NCI-H510A (cell line): ENCODE measurements at regions not wholly inside any gene's neighbourhood (a gene's known extent, or its start where the extent isn't known, plus 50 kb on each side); places are given as distances from the start of the nearest gene placed in this dataset.

Experiments
- DNase-seq: peaks from one replicate; lab custom pipeline; 2025; lab: John Stamatoyannopoulos, UW

DNA sequence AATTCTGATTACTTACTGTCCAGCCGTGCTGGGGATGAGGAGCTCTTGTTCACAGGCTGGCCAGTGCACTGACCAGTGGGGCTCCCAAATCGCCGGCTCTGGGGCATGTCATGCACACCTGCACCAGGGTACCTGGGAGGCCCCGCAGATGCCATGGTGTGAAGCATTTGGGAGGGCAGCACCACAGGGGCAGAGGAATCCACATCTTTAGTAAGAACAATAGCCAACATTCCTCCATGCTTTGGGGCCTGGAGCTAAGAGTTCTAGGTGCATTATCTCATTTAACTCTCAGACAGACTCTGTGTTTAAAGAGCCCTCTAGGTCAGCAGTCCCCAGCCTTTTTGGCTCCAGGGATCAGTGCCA, 104.2 kb downstream of the ACKR3 start:
- no peak for DNase-seq

DNA sequence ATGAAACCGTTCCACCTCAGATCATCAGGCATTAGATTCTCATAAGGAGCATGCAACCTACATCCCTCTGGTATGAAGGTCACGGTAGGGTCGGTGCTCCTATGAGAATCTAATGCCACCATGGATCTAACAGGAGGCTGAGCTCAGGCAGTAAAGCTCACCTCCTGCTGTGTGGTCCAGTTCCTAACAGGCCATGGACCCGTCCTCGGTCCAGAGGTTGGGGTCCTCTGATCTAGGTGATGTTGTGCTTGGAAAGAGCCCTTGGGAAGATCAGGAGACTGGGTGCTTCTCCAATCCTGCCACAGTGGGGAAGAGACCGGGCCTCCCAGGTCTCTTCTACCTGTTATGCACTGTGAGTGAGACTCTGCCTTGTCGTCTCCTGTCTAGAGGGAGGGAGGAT, 104.6 kb downstream of the ACKR3 start:
- no peak for DNase-seq

GRCh38 chr2:236674646-236675045, 105.0 kb downstream of the ACKR3 start:
- DNase-seq: no peak

DNA sequence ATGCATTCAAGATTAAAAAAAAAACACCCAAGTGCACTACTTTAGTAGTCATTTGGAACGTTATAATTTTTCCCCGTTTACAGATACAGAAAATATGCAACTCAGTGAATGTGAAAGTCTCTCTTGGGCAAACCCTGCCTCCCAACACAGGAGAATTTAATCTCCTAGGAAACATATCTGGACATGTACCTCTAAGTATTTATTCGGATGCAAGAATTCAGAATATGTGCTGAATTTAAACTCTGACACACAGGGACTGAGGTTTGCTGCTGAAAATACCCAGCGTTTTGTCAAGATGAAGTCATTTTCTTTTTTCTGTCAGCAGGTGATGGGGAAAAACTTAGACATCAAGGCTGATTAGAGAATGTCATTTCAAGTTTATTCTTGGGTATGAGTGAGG, 105.4 kb downstream of the ACKR3 start:
- no peak for DNase-seq

DNA sequence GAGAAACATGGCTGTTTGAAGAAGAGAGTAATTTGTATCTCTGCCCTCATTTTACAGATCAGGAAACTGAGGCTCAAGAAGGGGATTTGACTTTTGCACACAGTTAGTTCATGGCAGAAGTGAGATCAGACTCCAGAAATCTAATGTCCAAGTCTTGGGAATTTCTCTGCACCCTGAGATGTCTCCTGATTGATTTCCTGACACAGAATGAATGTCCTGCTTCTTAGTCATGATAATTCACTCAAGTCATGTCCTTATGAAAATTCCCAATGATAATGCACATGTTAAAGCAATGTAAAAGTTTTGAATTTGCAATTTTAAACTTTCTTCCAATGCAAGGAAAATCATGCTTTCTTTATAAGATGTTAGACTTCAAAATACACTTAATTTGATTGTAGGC, 105.9 kb downstream of the ACKR3 start:
- DNase-seq: no peak

DNA sequence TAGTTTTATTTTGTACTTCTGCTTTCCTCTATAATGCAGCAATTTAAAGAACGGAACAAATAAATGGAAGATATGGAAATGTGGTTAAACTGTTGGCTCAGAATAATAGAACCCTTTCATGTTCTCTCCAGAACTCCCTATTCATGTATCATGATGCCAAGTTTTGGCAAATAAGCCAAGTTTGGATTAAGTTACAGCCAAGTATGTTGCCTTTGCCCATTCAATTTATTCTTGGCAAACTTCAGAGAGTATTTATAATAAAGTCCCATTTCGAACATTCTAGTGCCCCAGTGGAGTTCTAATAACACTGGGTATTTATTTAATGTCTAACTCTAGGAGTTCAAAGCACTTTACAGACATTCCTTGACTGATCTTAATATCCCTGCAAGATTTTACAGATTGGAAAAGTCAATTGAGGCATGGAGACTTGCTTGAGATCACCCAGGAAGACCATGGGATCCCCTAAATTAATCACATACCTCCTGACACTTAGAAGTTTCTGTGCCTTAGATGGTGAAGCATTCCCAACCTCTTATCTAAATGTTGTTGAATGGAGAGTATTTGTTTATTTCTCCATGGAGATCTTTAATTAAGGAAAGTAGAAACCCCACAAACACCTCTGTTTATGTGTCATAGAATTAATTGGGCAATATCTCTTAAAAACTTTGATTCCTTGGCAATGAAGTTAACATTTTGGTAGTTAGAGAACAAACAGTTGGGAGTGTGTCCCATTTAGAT, 106.7 kb downstream of the ACKR3 start:
- DNase-seq: no peak

DNA sequence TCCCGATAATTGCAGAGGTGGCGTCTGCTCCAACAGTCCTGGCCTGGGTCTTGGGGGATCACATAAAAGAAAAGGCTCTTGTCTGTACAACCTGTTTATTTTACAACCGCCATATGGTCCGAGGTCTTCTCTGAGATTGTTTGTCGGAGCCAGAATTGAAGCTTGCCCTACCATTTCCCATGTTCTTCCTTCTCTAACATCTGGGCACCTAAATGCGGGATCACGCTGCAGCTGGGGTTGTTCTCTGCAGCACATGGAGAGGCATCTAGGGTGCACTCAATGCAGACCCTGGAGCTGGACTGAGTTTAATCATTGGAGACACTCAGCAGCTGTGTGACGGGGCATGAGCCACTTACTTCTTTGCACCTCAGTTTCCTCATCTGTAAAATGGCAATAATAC, 107.7 kb downstream of the ACKR3 start:
- DNase-seq: no peak

DNA sequence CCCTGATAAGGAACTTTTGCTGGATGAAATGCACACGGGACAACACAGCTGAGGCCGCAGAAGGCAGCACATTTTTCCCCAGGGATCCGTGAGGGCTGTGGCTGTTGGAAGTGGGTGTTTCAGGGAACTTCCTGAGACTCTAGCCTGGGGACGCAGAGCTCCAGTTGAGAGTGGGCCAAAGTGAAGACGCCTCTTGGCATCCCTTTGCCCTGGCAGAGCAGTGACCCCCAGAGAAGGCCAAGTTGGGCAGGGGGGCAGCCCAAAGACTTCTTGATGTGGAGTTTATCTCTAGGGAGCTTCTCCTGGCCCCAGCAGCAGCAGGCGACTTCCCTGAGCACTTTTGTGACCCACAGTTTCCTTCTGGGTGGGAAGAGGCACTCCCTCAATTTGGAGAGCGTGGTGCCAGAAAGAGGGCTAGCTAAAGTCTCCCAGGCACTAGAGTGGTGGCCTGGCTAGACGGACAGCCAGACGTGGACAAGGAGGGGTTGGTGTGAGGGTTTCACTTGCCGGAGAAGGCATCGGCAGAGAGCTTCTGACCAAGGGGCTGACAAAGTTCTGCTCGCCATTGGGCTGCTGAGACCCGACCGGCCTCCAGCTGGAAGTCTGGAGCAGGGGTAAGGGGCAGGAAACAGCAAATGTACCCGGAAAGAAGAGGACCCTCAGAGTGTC, 108.8 kb downstream of the ACKR3 start:
- DNase-seq: no peak

- DNase-seq: no peak
Measured at GRCh38 chr2:236679884-236680860, 110.5 kb downstream of the ACKR3 start.

DNA sequence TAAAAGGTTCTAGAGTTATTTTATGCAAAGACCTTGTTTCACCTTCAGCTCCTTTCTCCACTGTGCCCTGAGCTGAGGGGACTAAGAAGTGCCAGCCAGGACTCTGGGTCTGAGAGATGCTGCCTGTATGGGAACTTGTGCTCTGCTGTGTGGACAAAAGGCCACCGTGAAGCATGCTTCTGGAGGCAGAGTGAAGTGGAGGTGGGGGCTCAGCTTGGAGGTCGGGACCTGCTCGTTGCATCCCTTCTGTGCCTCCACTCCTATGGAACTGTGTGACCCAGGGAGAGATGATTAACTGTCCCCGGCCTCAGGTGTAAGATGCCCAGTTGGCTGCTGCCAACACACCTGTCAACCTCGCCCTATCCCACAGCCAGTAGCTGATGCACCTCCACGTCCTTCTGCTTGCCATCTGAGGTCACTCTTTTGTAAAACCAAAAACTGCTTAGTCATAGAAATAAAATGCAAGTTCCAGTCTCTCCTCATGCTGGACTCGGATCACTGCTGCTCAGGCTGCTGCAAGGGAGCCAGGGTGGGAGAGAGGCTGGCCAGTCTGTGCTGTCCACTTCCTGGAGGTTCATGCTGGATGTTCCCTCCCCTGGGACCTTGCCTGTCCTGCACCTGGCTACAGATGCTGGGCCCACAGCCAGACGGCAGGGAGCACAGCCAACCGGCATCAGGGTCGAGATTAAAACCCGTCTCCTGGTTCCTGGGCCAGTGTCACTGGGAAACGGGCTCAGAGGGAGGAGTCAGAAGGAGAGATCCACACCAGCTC, 113.2 kb downstream of the ACKR3 start:
- no peak for DNase-seq

DNA sequence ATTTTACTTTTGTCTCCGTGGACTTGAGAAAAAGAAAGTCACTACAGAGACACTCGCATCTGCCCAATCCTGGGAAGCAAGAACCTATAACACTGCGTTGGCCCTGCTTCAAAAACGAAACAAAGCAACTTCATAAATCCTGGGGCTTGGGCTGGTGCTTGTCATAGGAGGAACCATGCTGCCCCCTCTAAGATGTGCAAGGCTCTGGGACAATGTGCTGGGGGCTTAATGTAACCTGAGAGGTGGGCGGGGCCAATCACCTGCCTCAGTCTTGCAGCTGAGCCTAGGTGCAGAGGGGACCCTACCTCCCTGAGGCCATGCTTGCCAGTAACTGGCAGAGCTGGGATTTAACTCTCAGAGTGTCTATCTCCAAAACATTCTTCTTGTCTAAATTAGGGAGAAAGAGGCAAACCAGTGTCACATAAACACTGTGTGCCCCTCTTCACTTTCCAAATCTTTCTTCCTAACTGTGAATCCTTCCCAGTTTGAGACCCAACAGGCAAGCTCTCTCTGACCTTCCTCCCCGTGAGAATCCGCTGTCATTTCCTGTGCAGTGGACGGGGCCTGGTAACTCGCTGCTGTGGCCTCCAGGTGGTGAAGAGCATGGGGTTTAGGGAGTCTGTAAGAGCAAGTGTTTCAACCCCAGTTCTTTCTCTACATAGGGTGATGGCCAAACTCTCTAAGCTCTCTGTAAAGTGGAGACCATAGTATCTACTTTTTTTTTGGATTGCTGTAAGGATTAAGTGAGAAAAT, 115.1 kb downstream of the ACKR3 start:
- no peak for DNase-seq

DNA sequence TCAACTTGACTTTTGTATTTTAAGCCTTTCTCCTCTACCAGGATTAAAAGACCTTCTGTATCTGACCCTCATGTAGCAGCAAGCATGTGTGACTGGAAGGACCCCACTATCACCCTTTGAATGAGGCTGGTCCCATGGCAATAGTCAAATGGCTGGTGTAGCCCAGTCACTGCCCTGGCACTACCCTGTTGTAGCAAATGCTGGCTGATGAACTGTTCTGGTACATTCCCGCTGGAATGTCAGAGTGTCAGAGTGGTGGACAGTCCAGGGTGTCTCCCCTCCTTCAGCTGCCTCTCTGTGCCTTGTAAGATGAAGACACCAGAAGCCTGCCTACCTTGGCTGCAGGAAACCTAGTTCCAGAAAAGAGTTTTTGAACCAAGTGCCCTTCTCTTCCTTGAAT, 115.7 kb downstream of the ACKR3 start:
- no peak for DNase-seq

GRCh38 chr2:236685979-236686520, 116.4 kb downstream of the ACKR3 start:
- no peak for DNase-seq

DNA sequence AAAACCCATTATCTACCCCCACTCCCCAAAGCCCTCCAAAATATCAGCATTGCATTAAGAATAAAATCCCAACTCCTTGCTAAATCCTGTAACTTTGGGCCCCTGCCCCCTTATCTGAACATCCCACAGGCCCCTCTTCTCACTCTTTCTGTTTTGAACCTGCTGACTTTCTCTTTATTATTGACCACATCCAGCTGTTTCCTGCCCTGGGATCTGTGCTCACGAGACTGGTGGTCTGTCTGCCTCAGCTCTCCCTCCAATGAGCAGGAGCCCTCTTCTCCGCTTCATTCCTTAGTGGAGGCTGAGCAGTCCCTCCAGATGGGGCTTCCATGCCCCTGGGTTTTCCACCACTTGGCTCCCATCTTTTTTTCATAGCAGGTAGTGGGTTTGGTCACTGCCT, 116.9 kb downstream of the ACKR3 start:
- DNase-seq: no peak

DNA sequence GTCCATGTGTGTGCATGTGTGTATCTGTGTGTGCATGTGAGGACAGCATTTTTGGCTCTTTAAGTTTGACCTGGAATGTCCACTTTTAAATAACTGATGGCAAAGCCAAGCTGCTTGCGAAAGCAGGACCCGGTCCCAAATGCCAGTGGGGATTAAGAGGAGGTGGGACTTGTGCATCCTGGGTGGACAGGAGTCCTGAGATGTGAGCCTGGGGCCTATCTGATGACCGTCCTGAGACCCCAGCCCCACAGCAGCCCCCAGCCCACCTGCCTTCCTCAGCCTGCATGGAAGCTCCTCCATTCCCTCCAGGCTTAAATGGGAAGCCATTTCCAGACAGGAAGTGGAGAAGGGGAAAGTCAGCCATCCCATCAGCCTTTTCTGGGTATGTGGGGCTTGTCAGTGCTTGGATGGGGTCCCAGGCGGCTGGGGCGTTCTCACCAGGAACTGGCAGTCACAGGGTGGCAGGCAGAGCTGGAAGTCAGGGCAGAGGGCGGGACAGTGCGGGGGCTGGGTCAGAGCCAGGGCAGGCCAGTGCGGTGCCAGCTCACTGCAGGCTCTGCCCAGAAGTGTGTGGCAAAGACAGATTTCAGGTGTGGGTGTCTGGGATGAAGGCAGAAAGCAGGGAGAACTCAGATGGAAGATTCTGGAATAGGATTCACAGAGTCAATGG, 117.8 kb downstream of the ACKR3 start:
- no peak for DNase-seq

- no peak for DNase-seq
Measured at GRCh38 chr2:236688157-236688556, 118.5 kb downstream of the ACKR3 start.

DNA sequence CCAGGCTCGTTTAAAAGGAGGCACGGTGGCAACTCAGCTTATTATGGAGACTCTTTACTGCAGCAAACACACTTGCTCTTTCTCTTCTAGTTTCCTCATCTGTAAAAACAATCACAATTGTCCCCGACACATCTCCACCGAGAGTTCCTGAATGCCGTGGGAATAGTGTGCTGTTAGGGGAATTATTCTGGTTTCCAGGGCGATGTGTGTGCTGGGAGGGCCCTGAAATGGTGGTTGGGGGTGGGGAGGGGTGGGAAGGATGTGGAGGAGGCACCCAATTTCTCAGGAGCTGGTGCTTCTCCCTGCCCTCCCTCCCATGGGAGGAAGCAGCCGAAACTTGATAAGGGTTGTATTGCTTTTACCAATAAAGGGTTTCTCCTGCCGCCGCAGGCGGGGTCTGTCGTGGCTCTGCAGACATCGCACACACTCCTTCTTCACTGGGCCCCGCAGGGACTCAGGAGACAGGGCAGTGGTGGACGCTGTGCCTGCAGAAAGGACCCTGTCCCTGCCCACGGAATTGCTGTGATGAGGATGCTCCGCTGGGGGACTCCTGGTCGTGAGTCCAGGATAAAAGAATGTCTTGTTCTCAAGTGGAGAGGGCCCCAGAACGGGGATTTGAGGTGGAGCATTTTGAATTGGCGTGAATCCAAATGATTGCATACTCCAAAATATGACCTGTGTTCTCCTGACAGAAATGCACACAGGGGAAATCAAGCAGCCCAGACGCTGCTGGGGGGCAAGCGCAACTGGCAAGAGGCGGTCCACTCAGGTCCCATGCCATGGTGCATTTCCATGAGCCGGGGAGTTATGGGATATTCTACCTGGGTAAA, 119.2 kb downstream of the ACKR3 start:
- no peak for DNase-seq

- DNase-seq: no peak
Measured at GRCh38 chr2:236689393-236689700, 119.7 kb downstream of the ACKR3 start.

- DNase-seq: no peak
Measured at GRCh38 chr2:236689981-236690380, 120.4 kb downstream of the ACKR3 start.

- no peak for DNase-seq
Measured at GRCh38 chr2:236690726-236691125, 121.1 kb downstream of the ACKR3 start.
